ENCODE measurements at regions not wholly inside any gene's neighbourhood (a gene's known extent, or its start where the extent isn't known, plus 50 kb on each side); places are given as distances from the start of the nearest gene placed in this dataset.

- DNase-seq (ENCODE audit: extremely low read depth in 1 of 2, low read depth in 1 of 2) = no peak
These were observed 491.8 kb downstream of the ANXA1 start for GRCh38 chr9:73643379-73644013.

DNA sequence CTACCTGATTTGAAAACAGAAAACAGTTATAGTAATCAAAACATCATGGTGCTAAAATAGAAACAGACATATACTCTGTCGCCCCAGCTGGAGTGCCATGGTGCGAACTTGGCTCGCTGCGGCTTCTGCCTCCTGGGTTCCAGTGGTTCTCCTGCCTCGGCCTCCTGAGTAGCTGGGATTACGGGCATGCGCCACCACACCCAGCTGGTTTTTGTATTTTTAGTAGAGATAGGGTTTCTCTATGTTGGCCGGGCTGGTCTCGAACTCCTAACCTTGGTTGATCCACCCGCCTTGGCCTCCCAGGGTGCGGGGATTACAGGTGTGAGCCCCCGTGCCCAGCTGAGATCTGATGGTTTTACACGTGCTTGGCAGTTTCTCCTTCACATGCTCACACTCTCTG lies 495.9 kb downstream of the ANXA1 start:
- no peak for DNase-seq (ENCODE audit: extremely low read depth in 1 of 2, low read depth in 1 of 2)

GRCh38 chr9:73649552-73649951 lies 497.9 kb downstream of the ANXA1 start:
- no peak for DNase-seq (ENCODE audit: extremely low read depth in 1 of 2, low read depth in 1 of 2)

GRCh38 chr9:73655363-73655762 lies 503.7 kb downstream of the ANXA1 start:
- DNase-seq (ENCODE audit: extremely low read depth in 1 of 2, low read depth in 1 of 2) = no peak

DNA sequence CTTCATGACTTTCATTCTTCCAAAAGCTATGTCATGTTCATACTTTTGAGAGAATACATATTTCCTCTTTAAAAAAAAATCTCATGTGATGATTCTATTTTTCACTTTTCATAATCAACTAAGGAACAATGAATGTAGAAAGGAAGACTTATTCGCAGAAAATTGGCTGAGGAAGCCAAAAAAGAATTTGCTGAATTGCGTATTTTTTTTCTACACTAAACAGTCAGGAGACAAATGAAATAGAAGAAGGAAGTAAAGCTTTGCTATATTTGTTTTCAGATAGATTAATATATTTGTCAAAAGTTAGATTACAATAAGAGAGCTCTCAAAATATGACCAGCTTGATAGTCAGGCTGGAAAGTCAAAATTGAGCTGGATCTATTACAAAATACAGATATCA lies 504.2 kb downstream of the ANXA1 start:
- DNase-seq (ENCODE audit: extremely low read depth in 1 of 2, low read depth in 1 of 2) = no peak

- no peak for DNase-seq (ENCODE audit: extremely low read depth in 1 of 2, low read depth in 1 of 2)
These were observed 513.6 kb downstream of the ANXA1 start for GRCh38 chr9:73665253-73665652.

- DNase-seq (ENCODE audit: extremely low read depth in 1 of 2, low read depth in 1 of 2) = no peak
These were observed 516.1 kb downstream of the ANXA1 start for GRCh38 chr9:73667749-73668148.

DNA sequence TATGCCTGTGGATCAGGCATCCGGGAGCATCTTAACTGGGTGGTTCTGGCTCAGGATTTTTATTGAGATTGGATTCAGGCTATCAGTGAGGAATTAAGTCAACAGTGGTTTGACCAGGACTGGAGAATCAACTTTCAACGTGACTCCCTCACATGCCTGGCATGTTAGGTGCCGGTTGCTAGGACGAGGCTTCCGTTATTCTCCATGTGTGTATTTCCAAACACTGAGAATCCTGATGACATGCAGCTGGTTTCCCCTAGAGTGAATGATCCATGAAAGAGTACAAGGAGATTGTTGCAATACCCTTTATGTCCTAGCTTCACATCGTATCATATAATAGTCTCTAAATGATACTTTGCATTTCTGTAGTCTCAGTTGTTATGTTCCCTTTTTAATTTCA lies 529.2 kb downstream of the ANXA1 start:
- no peak for DNase-seq (ENCODE audit: extremely low read depth in 1 of 2, low read depth in 1 of 2)

DNA sequence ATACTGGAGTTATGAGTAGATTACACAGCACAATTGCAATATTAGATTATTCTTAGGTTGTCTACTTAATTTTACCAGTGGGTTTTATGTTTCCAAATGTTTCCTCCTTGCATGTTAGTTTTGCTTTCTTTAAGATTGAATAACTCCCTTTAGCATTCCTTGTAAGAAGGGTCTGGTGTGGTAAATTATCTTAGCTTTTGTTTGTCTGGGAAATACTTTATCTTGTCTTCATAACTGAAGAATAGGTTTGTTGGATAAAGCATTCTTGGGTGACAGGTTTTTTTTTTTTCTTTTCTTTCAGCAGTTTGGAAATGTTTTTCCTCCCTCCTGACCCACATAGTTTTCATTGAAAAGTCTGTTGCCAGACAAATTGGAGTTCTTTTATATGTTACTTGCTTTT lies 531.1 kb downstream of the ANXA1 start:
- DNase-seq (ENCODE audit: extremely low read depth in 1 of 2, low read depth in 1 of 2) = no peak

DNA sequence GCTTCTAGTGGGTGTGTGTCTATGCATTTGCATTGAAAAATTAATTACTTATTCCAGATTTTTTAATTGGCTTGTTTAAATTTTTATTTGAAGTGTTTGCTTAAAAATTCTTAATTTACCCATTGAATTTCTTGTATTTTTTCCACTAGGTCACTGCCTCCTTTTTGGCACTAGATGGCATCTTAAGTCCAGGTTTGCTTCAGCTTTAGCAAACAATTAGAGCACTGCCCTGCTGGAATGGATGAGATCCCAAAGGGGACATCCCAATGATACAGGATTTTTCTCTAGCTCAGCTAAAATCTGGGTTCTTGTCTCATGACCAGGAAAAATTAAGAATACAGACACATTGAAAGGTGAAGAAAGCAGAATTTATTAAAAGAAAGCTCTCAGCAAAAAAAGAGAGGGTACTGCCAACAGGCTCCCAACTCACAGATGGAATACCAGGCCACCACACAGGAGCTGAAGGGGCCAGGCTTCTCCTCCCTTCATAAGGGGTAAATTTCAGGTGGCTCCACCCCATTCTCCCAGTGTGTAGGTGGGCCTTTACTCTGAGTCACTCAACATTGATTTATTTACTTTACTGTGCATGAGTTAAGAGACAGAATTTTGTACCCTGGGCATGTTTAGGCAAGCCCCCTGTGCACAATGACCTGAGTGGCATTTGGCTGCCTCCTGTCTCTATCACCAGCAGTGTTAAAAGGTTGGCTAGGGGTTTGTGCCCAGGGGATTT lies 532.4 kb downstream of the ANXA1 start:
- DNase-seq (ENCODE audit: extremely low read depth in 1 of 2, low read depth in 1 of 2) = no peak

DNA sequence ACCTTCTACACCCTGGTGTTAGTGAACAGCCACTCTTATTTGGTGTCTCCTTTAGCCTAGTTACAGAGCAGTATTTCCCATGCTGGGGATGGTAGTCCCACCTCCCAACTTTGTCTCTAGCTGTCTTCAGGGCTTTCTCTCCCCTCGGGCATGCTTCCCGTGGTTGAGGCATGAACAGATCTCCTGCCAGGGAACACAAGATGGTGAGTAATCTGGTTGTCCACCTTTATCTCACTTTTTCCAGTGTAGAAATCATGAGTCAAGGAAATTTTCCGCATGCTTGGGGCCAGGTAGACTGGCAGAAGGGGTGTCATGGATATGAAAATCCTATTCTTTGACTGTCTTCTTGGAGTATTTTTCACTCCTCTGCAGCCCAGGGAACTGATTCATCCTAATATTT lies 532.9 kb downstream of the ANXA1 start:
- DNase-seq (ENCODE audit: extremely low read depth in 1 of 2, low read depth in 1 of 2) = no peak

DNA sequence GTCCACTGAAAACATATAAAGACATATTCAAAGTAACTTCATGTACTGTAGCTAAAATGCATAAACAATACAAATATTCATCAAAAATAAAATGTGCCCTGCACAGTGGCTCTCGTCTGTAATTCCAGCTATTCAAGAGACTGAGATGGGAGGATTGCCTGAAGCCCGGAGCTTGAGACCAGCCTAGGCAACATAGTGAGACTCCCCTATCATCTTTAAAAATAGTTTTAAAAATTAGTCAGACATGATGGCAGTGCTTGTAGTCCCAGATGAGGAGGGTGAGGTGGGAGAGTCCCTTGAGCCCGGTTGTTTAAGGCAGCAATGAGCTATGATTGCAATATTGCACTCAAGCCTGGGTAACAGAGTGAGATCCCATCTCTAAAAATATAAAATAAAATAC lies 534.1 kb downstream of the ANXA1 start:
- DNase-seq (ENCODE audit: extremely low read depth in 1 of 2, low read depth in 1 of 2) = no peak

GRCh38 chr9:73689051-73689870 lies 537.6 kb downstream of the ANXA1 start:
- no peak for DNase-seq (ENCODE audit: extremely low read depth in 1 of 2, low read depth in 1 of 2)

DNA sequence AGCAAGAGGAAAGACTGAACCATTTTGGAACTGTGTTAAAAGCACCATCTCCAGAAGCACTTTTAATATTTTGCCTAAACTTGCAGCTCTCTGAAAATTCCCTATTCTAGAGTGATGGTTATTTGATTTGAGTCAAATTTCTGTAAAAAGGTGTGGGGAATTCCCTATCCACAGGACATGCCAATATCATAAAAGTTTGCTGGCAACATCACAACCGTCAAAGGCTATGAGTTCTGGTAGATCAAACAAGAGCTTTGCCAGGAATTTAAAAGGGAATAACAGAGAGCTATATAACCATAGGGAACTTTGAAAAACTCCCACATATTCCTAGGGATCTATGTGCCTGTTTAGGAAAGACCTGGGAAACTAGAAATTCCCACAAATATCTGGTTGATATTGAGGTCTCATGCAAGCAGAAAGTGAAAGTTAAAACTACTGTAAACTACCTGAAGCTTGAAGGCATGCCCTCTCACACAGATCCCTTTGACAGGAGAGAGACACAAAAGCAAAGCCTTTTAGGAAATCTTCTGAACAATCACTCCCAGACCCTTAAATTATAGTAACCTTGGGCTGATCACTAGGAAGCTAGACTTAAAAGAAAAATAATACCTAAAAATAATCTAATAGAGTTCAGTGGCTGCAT lies 549.9 kb downstream of the ANXA1 start:
- DNase-seq (ENCODE audit: extremely low read depth in 1 of 2, low read depth in 1 of 2) = no peak

GRCh38 chr9:73714294-73714693 lies 562.6 kb downstream of the ANXA1 start:
- no peak for DNase-seq (ENCODE audit: extremely low read depth in 1 of 2, low read depth in 1 of 2)

- no peak for DNase-seq (ENCODE audit: extremely low read depth in 1 of 2, low read depth in 1 of 2)
These were observed 563.9 kb downstream of the ANXA1 start for GRCh38 chr9:73715591-73715990.

DNA sequence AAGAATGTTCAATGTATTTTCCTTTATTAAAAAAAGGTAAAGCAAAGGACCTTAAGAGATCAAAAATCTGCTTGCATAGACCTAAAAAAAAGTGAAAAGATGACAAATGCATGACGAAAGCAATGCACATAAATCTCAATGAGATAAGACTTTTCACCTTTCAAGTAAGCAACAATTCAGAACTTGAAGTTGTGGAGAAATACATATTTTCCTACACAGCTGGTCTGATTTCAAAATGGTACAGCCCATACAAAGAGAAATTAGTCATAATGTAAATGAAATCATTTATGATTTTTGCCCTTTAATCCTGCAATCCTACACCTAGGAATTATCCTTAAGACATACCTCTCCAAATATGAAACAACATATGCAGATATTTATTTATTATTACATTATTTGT lies 568.0 kb downstream of the ANXA1 start:
- DNase-seq (ENCODE audit: extremely low read depth in 1 of 2, low read depth in 1 of 2) = no peak

DNA sequence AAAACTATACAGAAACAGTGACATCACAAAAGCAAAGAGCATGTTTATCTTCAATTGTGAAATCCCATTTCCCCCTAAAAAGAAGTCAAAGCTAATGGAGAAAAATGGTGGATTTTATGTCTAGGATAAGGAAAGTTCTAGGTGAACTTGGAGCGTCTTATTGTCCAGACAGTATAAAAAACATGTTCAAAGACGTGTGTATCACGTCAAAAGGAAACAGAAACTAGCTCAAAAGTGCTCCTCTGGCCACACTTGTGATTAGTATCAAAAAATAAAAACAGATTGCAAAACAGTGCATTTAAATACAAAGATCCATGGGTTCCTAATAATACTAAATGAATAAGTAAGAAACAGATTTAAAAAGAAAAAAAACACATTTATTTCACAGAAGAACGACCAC lies 568.9 kb downstream of the ANXA1 start:
- no peak for DNase-seq (ENCODE audit: extremely low read depth in 1 of 2, low read depth in 1 of 2)

GRCh38 chr9:73736270-73736669 lies 584.6 kb downstream of the ANXA1 start:
- no peak for DNase-seq (ENCODE audit: extremely low read depth in 1 of 2, low read depth in 1 of 2)

DNA sequence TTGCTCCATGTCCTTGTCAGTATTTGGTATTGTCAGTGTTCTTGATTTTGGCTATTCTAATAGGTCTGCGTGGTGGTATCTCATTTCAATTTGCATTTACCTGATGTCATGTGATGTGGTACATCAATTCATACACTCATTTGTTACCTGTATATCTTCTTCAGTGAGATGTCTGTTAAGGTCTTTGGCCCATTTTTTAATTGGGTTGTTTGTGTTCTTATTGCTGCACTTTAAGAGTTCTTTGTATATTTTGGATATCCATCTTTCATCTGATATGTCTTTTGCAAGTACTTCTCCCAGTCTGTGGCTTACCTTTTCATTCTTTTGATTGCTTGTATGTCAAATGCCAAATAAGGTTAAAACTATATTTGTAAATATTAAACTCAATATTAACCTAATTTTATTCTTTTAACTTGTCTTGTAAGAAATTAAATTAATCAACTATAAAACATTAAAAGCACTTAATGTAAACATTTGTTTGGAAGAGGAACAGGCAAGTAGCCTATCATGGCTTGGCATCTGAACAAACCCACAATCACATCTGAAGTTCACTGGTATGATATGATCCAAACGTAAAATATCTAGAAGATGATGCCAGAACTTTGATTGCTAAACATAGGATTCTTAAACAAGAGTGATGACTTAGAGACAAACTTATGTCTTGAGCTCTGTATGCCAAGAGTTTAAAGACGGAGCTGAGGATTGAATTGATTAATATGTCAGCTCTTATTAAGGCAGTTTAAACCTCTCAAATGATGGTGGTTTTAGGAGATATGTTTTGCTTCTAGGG lies 587.3 kb downstream of the ANXA1 start:
- no peak for DNase-seq (ENCODE audit: extremely low read depth in 1 of 2, low read depth in 1 of 2)

DNA sequence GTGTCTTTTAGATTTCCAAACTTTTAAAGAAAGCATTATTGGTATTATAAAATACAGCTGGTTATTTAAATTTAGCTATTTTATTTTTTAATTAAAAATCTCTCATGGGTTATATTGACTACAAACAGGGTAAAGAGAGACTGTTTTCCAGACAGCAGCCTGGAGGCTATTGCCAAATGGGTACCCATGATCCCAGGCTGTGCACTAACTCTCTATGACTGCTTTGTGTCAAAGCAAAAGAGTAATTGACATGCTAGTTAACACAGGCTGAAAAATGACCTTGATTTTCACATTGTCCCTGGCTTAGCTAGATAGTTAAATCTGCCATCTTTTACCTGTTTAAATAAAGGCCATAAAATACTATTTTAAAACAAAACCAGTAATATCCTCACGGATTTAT lies 589.7 kb downstream of the ANXA1 start:
- DNase-seq (ENCODE audit: extremely low read depth in 1 of 2, low read depth in 1 of 2) = no peak
